ENCODE measurements at regions not wholly inside any gene's neighbourhood (a gene's known extent, or its start where the extent isn't known, plus 50 kb on each side); places are given as distances from the start of the nearest gene placed in this dataset.
"Not testable (repeated sequence)": the region's sequence is repeated elsewhere in the genome, so short reads cannot be mapped to it uniquely, and the experiment has no call there.

GRCh38 chr2:238602223-238602960, 175.7 kb downstream of the ASB1 start:
- Mint-ChIP-seq H3K36me3 (ENCODE audit: low read depth) (no peaks in the 10 kb centered on the region), H3K27ac (no peak overlapping the region), H3K27me3 (ENCODE audit: low read depth) (peaks cover 9% of the 10 kb centered on the region), H3K4me1 (ENCODE audit: low read depth) (no peaks in the 10 kb centered on the region), H3K9me3 (peaks cover 4% of the 10 kb centered on the region), H3K4me3 (no peak overlapping the region)

GRCh38 chr2:238603596-238603995, 176.9 kb downstream of the ASB1 start:
- Mint-ChIP-seq H3K27ac (no peak overlapping the region), H3K36me3 (ENCODE audit: low read depth) (no peaks in the 10 kb centered on the region), H3K4me3 (no peak overlapping the region), H3K4me1 (ENCODE audit: low read depth) (no peaks in the 10 kb centered on the region), H3K27me3 (ENCODE audit: low read depth) (peaks cover 13% of the 10 kb centered on the region), H3K9me3 (peaks cover 4% of the 10 kb centered on the region)

GRCh38 chr2:238606311-238606710, 179.6 kb downstream of the ASB1 start:
- H3K27me3 Mint-ChIP-seq (ENCODE audit: low read depth): peaks cover 19% of the 10 kb centered on the region
- H3K4me3 Mint-ChIP-seq: no peak overlapping the region
- no peak overlapping the region for H3K27ac Mint-ChIP-seq
- no peaks in the 10 kb centered on the region for H3K36me3 Mint-ChIP-seq (ENCODE audit: low read depth)
- H3K4me1 Mint-ChIP-seq (ENCODE audit: low read depth): no peaks in the 10 kb centered on the region
- H3K9me3 Mint-ChIP-seq: peaks cover 4% of the 10 kb centered on the region

- Mint-ChIP-seq H3K4me1 (ENCODE audit: low read depth) (no peaks in the 10 kb centered on the region), H3K36me3 (ENCODE audit: low read depth) (no peaks in the 10 kb centered on the region), H3K27ac (no peak overlapping the region), H3K27me3 (ENCODE audit: low read depth) (peaks cover 15% of the 10 kb centered on the region), H3K4me3 (no peak overlapping the region), H3K9me3 (no peaks in the 10 kb centered on the region)
Observed at GRCh38 chr2:238613610-238614009, 186.9 kb downstream of the ASB1 start.

GRCh38 chr2:238614376-238614775, 187.6 kb downstream of the ASB1 start:
- peaks cover 16% of the 10 kb centered on the region for H3K27me3 Mint-ChIP-seq (ENCODE audit: low read depth)
- H3K4me3 Mint-ChIP-seq: no peak overlapping the region
- H3K27ac Mint-ChIP-seq: no peak overlapping the region
- H3K9me3 Mint-ChIP-seq: no peaks in the 10 kb centered on the region
- no peaks in the 10 kb centered on the region for H3K36me3 Mint-ChIP-seq (ENCODE audit: low read depth)
- no peaks in the 10 kb centered on the region for H3K4me1 Mint-ChIP-seq (ENCODE audit: low read depth)

GRCh38 chr2:238615187-238615586, 188.5 kb downstream of the ASB1 start:
- Mint-ChIP-seq H3K4me3 (no peak overlapping the region), H3K9me3 (no peaks in the 10 kb centered on the region), H3K36me3 (ENCODE audit: low read depth) (no peaks in the 10 kb centered on the region), H3K27ac (no peak overlapping the region), H3K4me1 (ENCODE audit: low read depth) (no peaks in the 10 kb centered on the region), H3K27me3 (ENCODE audit: low read depth) (peaks cover 19% of the 10 kb centered on the region)

GRCh38 chr2:238616681-238617080, 190.0 kb downstream of the ASB1 start:
- Mint-ChIP-seq H3K4me1 (ENCODE audit: low read depth) (no peaks in the 10 kb centered on the region), H3K4me3 (no peak overlapping the region), H3K27ac (no peak overlapping the region), H3K9me3 (no peaks in the 10 kb centered on the region), H3K27me3 (ENCODE audit: low read depth) (peaks cover 21% of the 10 kb centered on the region), H3K36me3 (ENCODE audit: low read depth) (no peaks in the 10 kb centered on the region)

GRCh38 chr2:238618494-238619283, 192.0 kb downstream of the ASB1 start:
- H3K27me3 Mint-ChIP-seq (ENCODE audit: low read depth): peaks cover 36% of the 10 kb centered on the region
- not testable (repeated sequence) for H3K4me3 Mint-ChIP-seq; H3K36me3 Mint-ChIP-seq (ENCODE audit: low read depth); H3K4me1 Mint-ChIP-seq (ENCODE audit: low read depth); H3K27ac Mint-ChIP-seq; H3K9me3 Mint-ChIP-seq

- Mint-ChIP-seq H3K36me3 (ENCODE audit: low read depth) (no peaks in the 10 kb centered on the region), H3K27me3 (ENCODE audit: low read depth) (peaks cover 6% of the 10 kb centered on the region), H3K9me3 (no peaks in the 10 kb centered on the region), H3K27ac (no peak overlapping the region), H3K4me3 (no peak overlapping the region), H3K4me1 (ENCODE audit: low read depth) (no peaks in the 10 kb centered on the region)
Observed at GRCh38 chr2:238627899-238628298, 201.2 kb downstream of the ASB1 start.

- Mint-ChIP-seq H3K4me3 (no peak overlapping the region), H3K4me1 (ENCODE audit: low read depth) (no peaks in the 10 kb centered on the region), H3K9me3 (no peaks in the 10 kb centered on the region), H3K27ac (no peak overlapping the region), H3K27me3 (ENCODE audit: low read depth) (no peaks in the 10 kb centered on the region), H3K36me3 (ENCODE audit: low read depth) (no peaks in the 10 kb centered on the region)
Observed at GRCh38 chr2:238629064-238629463, 202.3 kb downstream of the ASB1 start.

GRCh38 chr2:238631491-238632180, 204.9 kb downstream of the ASB1 start:
- Mint-ChIP-seq H3K36me3 (ENCODE audit: low read depth) (no peaks in the 10 kb centered on the region), H3K27ac (no peak overlapping the region), H3K9me3 (no peaks in the 10 kb centered on the region), H3K4me1 (ENCODE audit: low read depth) (no peaks in the 10 kb centered on the region), H3K4me3 (no peak overlapping the region), H3K27me3 (ENCODE audit: low read depth) (no peaks in the 10 kb centered on the region)

- no peaks in the 10 kb centered on the region for H3K4me1 Mint-ChIP-seq (ENCODE audit: low read depth)
- H3K4me3 Mint-ChIP-seq: no peak overlapping the region
- no peaks in the 10 kb centered on the region for H3K36me3 Mint-ChIP-seq (ENCODE audit: low read depth)
- no peaks in the 10 kb centered on the region for H3K9me3 Mint-ChIP-seq
- H3K27ac Mint-ChIP-seq: no peak overlapping the region
- H3K27me3 Mint-ChIP-seq (ENCODE audit: low read depth): no peaks in the 10 kb centered on the region
Observed at GRCh38 chr2:238632181-238633060, 205.7 kb downstream of the ASB1 start.

GRCh38 chr2:238633426-238634328, 206.9 kb downstream of the ASB1 start:
- Mint-ChIP-seq H3K4me3 (no peak overlapping the region), H3K27ac (no peak overlapping the region), H3K9me3 (no peaks in the 10 kb centered on the region), H3K27me3 (ENCODE audit: low read depth) (no peaks in the 10 kb centered on the region), H3K36me3 (ENCODE audit: low read depth) (no peaks in the 10 kb centered on the region), H3K4me1 (ENCODE audit: low read depth) (no peaks in the 10 kb centered on the region)

Measured in T-helper 1 cell treated with Interleukin-12 subunit alpha and Interleukin-12 subunit beta and Interleukin-4 antibody, amounts not matched to agents 30 μg/mL and 1 μg/mL, for 36 hours (primary cell).